ENCODE measurements at regions not wholly inside any gene's neighbourhood (a gene's known extent, or its start where the extent isn't known, plus 50 kb on each side); places are given as distances from the start of the nearest gene placed in this dataset.

DNA sequence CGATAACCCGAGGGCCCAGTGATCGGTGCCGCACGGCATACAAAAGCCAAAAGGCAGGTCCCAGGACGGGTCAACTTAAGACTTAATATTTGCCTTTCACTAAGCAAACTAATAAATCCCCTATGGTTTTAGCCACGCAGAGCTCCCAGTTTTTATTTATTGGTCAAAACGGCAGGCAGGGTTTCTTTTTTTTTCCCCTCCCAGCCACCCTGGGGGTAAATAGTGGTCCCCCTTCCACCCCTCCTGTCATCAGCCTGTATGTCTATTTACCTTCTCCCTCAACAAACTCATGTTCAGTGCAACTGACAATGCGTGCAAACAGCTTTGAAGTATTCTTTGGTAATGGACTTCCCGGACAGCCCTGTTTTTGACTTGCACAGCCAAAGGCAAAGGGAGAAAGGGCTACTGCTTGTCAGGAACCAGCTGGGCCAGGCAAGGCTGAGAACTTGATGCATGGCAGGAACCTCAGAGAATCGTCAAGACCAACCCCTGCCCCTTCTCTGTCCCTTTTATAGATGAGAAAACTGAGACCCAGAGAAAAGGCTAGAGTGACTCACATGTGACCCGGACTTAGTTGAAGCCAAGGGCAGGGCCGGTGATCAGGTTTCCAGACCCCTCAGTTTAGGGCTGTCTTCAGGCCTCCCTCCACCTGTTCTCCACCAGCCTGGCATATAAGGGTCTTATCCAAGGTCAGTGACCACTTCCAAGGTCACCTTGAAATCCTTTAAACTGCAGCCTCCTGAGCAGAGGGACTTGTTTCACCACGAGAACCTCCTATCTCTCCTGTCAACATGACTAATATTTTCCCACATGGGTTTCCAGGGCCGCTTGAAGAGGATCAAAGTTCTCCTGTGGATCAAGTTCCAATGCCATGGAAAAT is 279.0 kb downstream of the SOX9 start:
- DNase-seq (no peak), ATAC-seq (no peak)
- no peaks in the 10 kb centered on the region for H3K27me3 Mint-ChIP-seq
- H3K4me3 Mint-ChIP-seq = no peak overlapping the region
- no peak overlapping the region for H3K27ac Mint-ChIP-seq
- no peaks in the 10 kb centered on the region for H3K9me3 Mint-ChIP-seq
- no peaks in the 10 kb centered on the region for H3K4me1 Mint-ChIP-seq

DNA sequence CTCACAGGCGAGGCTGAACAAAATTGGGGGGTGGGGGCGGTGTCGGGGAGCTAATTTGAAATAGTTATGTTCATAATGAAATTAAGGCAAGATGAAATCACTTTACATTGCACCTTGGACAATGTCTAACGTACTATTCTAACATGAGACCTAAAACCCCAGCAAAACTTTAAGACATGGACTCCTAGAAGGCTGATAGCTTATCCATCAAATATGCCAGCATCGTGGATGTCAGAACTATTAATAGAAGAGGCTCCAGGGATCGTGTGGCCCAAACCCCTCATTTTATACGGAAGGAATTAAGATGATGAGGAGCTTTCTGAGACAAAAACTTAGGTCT is 279.6 kb downstream of the SOX9 start:
- Mint-ChIP-seq H3K4me3 (no peak overlapping the region), H3K27me3 (no peaks in the 10 kb centered on the region), H3K27ac (no peak overlapping the region), H3K9me3 (no peaks in the 10 kb centered on the region), H3K4me1 (no peaks in the 10 kb centered on the region)
- ATAC-seq (no peak), DNase-seq (no peak)

DNA sequence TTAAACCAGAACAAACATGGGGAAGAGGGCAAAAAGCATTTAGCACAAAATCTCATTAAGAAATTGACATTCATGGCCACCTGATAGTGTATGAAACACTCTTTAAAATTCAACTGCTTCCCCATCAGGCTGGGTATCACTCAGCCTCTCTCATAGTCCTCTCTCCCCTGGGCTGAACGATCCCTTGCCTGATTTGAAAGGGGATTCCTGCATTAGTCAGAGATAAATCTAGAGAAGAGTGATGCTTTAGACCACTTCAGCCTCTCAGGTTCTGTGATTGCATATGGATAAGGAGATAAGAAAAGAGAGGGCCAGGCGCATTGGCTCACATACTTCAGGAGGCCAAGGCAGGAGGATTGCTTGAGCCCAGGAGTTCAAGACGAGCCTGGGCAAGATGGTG is 280.0 kb downstream of the SOX9 start:
- Mint-ChIP-seq H3K27ac (no peak overlapping the region), H3K4me3 (no peak overlapping the region), H3K27me3 (no peaks in the 10 kb centered on the region), H3K4me1 (no peaks in the 10 kb centered on the region), H3K9me3 (no peaks in the 10 kb centered on the region)
- DNase-seq (no peak), ATAC-seq (no peak)

DNA sequence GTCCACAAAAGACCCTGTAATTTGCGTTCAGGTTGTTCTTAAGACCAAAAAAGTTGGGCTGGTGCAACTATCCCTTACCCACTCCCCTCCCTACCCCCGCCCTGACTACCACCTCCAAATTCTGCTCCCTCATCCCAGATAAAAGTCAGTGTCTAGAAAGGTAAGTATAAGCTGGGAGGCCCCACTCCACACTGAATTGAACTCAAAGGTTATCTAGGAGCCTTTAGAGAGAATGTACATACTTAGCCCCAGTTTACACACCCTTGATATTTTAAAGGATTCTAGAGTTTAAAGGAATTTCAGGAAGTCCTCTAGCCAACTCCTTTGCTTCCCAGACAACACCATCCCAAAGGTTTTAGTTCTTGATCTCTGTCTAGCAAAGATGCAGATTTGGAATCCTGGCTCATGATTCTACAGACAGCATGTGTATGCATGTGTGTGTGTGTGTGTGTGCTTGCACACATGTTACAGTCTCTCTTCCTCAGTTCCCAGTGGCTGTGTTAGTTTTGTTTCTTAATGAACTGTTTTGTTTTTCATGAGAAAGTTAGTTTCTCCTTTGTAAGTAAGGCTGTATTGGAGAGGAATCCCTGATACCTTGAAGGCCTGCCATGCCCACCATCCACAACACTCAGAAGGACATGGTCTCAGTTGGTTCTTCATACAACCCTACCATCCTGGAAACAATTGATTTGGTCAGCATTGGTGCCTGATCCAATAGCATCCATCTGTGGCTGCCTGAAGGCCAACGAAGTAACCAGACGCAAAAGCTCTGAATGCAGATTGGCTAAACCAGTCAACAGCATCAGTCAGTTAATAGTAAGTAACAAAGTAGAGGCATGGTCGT is 281.3 kb downstream of the SOX9 start:
- DNase-seq (no peak), ATAC-seq (no peak)
- H3K4me3 Mint-ChIP-seq = no peak overlapping the region
- H3K9me3 Mint-ChIP-seq = no peaks in the 10 kb centered on the region
- peaks cover 7% of the 10 kb centered on the region for H3K27me3 Mint-ChIP-seq
- no peak overlapping the region for H3K27ac Mint-ChIP-seq
- H3K4me1 Mint-ChIP-seq = no peaks in the 10 kb centered on the region

DNA sequence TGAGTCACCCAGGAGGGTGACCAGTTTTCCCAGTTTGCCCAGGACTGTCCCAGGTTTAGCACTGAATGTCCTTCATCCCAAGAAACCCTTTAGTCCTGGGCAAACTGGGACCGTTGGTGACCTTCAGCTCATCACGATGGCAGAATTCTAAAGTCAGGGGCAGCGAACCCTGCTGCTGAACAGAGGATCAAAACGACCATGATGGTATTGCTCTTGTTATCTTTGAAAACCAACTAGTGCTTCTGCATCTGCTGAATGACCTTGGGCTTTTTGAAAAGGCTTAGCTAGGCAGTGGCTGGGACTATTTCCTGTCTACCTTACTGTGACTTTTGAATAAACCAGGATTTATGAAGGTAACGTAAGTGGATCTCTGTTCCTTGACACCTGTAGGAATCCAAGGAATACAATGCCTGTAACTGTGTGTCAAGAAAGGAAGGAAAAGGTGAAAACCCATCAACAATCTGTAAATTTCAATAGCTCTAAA is 281.9 kb downstream of the SOX9 start:
- Mint-ChIP-seq H3K27ac (no peak overlapping the region), H3K27me3 (peaks cover 11% of the 10 kb centered on the region), H3K4me1 (no peaks in the 10 kb centered on the region), H3K4me3 (no peak overlapping the region), H3K9me3 (no peaks in the 10 kb centered on the region)
- no peak for ATAC-seq
- DNase-seq = no peak

DNA sequence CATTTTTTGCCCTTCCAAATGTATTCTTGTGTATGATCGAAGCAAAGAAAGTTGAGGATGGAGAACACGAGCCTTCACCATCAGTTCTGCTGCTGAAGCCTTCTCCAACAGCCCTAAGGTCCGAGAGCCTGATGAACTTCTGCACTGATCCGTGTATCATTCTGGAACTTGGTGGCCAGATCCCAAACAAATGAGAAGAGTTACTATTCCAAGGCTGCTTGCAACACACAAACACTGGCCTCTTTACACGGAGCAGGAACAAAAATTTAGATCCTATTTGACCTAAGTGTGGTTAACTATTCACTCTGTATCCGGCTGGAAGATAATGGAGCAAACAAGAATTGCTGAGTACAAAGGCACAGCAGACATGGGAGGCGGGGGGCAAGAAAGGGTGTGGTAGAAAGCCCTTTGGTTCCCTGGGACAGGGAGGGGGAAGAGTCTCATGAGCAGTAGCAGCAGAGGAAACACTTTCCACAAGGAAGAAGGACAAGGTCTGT is 282.9 kb downstream of the SOX9 start:
- no peaks in the 10 kb centered on the region for H3K9me3 Mint-ChIP-seq
- H3K27ac Mint-ChIP-seq = no peak overlapping the region
- no peak overlapping the region for H3K4me3 Mint-ChIP-seq
- no peak for ATAC-seq
- H3K27me3 Mint-ChIP-seq = peaks cover 11% of the 10 kb centered on the region
- DNase-seq = no peak
- no peaks in the 10 kb centered on the region for H3K4me1 Mint-ChIP-seq

DNA sequence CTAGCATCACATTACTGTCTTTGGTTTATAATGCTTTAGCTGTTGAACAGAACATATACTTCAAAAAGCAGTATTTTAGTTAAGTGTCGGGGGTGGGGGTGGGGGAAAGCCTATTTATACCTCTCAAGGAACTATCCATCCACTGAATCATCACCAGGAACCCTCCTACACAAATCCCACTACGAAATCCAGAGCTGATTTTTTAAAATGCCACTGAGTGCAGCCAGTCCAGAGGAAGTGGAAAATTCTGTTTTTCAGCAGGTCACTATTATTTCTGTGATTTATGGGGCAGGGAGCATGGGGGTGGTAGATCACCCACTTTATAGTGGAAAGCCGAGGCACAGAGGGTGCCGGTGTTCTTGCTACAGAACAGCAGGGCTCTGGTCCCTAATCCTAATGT is 284.1 kb downstream of the SOX9 start:
- Mint-ChIP-seq H3K27ac (no peak overlapping the region), H3K9me3 (no peaks in the 10 kb centered on the region)
- ATAC-seq = no peak

DNA sequence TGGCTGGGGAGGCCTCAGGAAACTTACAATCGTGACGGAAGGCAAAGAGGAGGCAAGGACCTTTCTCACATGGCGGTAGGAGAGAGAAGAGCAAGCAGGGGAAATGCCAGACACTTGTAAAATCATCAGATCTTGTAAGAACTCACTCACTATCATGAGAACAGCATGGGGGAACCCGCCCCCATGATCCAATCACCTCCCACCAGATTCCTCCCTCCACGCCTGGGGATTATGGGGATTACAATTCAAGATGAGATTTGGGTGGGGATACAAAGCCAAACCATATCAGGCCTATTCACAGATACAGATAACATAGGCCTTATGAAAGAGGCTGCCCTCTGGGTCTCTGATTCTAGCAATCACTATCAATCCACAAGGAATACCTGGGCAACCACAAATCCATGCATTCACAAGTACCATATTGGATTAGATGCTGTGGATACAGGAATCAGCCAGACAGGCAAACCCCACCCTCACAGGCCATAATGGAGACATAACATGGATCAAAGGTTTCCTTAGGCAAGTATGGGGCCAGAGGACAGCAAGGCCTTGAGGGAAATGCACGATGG is 284.9 kb downstream of the SOX9 start:
- H3K4me3 Mint-ChIP-seq = no peak overlapping the region
- DNase-seq (no peak), ATAC-seq (no peak)
- H3K9me3 Mint-ChIP-seq = no peaks in the 10 kb centered on the region
- peaks cover 11% of the 10 kb centered on the region for H3K27me3 Mint-ChIP-seq
- peak overlapping the region in 1 of 2 donors; percentile 16 for H3K27ac Mint-ChIP-seq
- H3K4me1 Mint-ChIP-seq = no peaks in the 10 kb centered on the region

More for the DNA sequence above, 284.1 kb downstream of the SOX9 start:
- H3K27me3 Mint-ChIP-seq = peaks cover 11% of the 10 kb centered on the region
- H3K4me3 Mint-ChIP-seq = no peak overlapping the region
- no peak for DNase-seq
- no peaks in the 10 kb centered on the region for H3K4me1 Mint-ChIP-seq

DNA sequence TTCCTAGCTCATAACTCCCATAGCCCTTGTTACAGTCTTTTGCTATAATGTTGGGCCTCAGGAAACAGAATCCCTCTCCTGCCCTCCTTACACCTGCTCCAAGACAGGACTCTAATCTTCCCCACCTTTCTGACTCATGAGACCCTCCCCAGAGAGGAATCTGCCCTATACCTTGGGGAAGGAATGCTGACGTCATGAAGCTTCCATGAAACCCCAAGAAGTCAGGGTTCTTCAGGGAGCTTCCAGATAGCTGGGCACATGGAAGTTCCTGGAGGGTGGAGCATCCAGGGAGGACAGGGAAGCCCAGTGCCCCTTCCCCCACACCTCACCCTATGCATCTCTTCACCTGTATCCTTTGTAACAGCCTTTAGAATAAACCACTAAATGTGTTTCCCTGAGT is 285.7 kb downstream of the SOX9 start:
- Mint-ChIP-seq H3K4me3 (no peak overlapping the region), H3K27me3 (peaks cover 11% of the 10 kb centered on the region), H3K9me3 (no peaks in the 10 kb centered on the region), H3K27ac (no peak overlapping the region), H3K4me1 (no peaks in the 10 kb centered on the region)
- DNase-seq (no peak), ATAC-seq (no peak)

DNA sequence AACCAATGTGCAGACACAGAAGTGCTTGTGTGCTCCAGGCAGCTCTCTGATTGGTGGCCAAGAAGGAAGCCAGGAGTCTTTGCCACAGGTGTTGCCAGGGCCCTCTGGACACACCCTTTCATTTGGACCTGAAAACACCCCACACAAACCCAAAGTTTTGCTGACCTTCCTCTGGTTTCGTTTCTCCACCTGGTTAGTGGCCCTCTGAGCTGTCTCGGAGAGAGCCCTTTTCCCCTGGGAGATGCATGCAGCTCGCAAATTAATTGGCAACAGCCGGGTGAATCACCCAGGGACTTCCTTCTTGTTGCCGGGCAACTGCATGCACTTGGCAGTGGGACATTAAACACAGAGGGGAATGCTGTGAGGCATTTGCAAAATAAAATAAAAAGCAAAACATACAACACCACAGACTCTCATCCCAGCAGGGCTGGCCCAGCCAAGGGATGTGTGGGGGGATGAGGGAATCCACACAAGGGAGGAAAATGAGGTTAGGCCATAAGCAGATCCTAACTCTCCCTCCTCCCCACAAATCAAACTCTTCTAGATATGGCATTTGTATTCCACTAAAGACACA is 286.6 kb downstream of the SOX9 start:
- H3K4me3 Mint-ChIP-seq = no peak overlapping the region
- no peaks in the 10 kb centered on the region for H3K9me3 Mint-ChIP-seq
- DNase-seq (no peak), ATAC-seq (no peak)
- H3K27me3 Mint-ChIP-seq = peaks cover 11% of the 10 kb centered on the region
- no peaks in the 10 kb centered on the region for H3K4me1 Mint-ChIP-seq
- H3K27ac Mint-ChIP-seq = no peak overlapping the region

DNA sequence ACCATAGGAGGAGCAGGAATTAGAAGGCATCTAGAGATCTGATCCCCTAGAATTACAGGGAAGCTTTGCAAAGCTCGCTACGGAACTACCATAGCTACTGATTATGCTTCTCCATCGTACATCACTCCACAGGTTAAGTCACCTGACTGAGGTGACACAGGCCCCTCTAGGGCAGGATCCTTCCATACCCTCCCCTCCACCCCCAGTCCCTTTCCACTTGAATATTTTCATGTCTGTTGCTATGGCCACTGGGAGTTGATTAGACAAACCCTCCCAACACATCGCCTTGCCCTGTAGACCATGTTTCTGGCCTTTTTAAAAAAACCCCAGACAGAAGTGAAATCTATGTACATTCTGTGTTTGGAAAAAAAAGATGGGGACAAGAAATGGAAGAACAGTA is 287.1 kb downstream of the SOX9 start:
- H3K9me3 Mint-ChIP-seq = peaks cover 0 to 4% of the 10 kb centered on the region in 2 donors
- peaks cover 16% of the 10 kb centered on the region for H3K27me3 Mint-ChIP-seq
- no peaks in the 10 kb centered on the region for H3K4me1 Mint-ChIP-seq
- DNase-seq (no peak), ATAC-seq (no peak)
- H3K4me3 Mint-ChIP-seq = no peak overlapping the region
- no peak overlapping the region for H3K27ac Mint-ChIP-seq

DNA sequence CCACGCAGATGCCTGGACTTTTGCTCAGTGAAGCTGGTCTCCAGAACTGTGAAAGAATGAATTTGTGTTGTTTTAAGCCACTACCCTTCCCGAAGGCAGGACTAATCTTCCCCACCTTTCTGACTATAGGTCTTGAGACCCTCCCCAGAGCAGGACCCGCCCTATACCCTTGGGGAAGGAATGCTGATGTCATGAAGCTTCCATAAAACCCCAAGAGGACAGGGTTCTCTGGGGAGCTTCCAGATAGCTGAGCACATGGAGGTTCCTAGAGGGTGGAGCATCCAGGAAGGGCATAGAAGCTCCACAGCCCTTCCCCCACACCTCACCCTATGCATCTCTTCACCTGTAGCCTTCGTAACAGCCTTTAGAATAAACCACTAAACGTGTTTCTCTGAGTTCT is 287.8 kb downstream of the SOX9 start:
- Mint-ChIP-seq H3K27me3 (peaks cover 22% of the 10 kb centered on the region), H3K4me3 (no peak overlapping the region), H3K4me1 (no peaks in the 10 kb centered on the region), H3K9me3 (peaks cover 0 to 10% of the 10 kb centered on the region in 2 donors), H3K27ac (no peak overlapping the region)
- ATAC-seq (no peak), DNase-seq (no peak)

DNA sequence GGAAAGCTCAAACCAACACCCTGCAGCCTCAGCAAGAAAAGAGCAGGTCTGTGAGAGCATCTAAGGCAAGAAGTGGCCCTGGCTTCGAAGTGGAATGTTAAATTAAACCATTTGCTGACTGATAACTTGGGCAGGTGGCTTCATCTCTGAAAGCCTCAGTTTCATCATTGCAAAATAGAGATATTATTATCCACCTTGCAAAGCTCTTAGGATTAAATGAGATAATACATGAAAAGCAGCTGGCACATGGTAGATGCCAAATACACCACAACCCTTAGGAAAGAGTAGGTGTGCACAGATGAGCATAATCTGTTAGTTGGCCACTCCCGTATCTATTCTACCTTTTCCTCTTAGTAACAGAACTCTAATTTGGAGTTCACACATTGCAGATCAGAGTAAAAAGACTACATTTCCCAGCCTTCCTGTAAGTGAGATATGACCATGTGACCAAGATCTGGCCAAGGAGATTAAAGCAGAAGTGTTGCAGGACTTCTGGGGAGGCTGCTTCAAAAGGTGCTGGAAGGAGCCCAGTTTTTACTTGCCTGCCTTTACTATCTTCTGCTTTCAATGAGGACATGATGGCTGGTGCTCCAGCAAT is 288.7 kb downstream of the SOX9 start:
- Mint-ChIP-seq H3K27me3 (peaks cover 28% of the 10 kb centered on the region), H3K4me3 (no peak overlapping the region), H3K9me3 (peaks cover 0 to 16% of the 10 kb centered on the region in 2 donors), H3K27ac (no peak overlapping the region), H3K4me1 (no peaks in the 10 kb centered on the region)
- ATAC-seq (no peak), DNase-seq (no peak)

DNA sequence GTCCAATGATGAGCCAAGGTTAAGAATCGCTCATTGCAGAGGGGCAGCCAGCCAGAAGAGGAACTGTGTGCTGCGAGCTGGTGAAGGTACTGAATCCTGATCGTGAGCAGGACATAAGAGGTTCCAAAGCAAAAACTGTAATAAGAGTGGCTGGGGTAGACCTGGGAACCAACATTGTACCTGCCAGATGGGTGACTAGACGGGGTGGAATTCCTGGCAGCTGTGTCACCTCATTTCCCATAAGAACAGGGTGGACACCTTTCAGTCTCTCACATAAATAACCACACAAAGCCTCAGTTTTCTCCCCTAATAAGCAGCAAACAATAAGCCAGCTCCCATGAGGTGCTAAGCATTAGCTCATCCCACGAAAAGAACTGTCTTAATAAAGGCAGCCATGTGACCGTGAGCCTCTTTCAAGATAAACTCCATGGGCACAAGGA is 290.3 kb downstream of the SOX9 start:
- H3K4me1 Mint-ChIP-seq = no peaks in the 10 kb centered on the region
- H3K27me3 Mint-ChIP-seq = peaks cover 41% of the 10 kb centered on the region
- no peak overlapping the region for H3K4me3 Mint-ChIP-seq
- no peak for DNase-seq
- H3K9me3 Mint-ChIP-seq = peaks cover 0 to 16% of the 10 kb centered on the region in 2 donors
- no peak for ATAC-seq
- no peak overlapping the region for H3K27ac Mint-ChIP-seq

DNA sequence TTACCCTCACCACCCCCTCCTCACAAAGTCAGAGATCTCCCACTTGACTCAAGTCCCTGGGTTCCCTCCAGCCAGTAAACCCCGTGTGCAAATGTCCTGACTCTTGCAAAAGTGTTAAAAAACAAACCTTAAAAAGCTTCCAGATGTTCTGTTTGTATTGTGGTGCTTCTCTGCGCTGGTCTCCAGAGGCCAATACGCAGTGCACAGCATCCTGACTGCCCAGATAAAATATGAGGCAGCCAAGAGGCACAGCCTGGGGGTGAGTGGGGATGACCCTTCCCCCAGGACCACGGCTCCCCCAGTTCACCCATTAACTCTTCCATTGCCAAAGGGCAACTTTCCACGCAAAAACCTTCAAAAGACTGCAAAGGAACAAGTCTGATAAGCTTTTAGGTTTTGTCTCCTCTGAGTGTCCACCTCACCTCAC is 291.8 kb downstream of the SOX9 start:
- Mint-ChIP-seq H3K27ac (no peak overlapping the region), H3K4me3 (no peak overlapping the region), H3K9me3 (peaks cover 8 to 23% of the 10 kb centered on the region in 2 donors), H3K4me1 (no peaks in the 10 kb centered on the region), H3K27me3 (peaks cover 30% of the 10 kb centered on the region)
- no peak for DNase-seq
- ATAC-seq = no peak
